B cell (primary cell): ENCODE measurements at regions not wholly inside any gene's neighbourhood (a gene's known extent, or its start where the extent isn't known, plus 50 kb on each side); places are given as distances from the start of the nearest gene placed in this dataset.

ENCODE experiments used
- ATAC-seq: fragments of 200-7000 bp; cut with Tn5 transposase; one replicate; pipeline ENCODE4 v1.10.0; 2021; ENCODE audit warnings: low read depth, mild to moderate bottlenecking, moderate number of reproducible peaks, moderate library complexity
- CTCF ChIA-PET: fragments of 350-600 bp; sonication (Branson Sonifier 250); formaldehyde crosslinking; loops from one replicate; lab custom pipeline; 2021; ENCODE audit warnings: antibody characterized with exemption, inconsistent platforms; lab: Charles Lee
- POLR2A ChIA-PET: fragments of 350-600 bp; sonication (Branson Sonifier 250); formaldehyde crosslinking; loops from one replicate; lab custom pipeline; 2021; ENCODE audit warnings: antibody characterized with exemption; lab: Charles Lee
- DNase-seq: peaks from one replicate; pipeline ENCODE4 v3.0.0; 2013
- H2AFZ ChIP-seq: 2 replicates; pipeline ENCODE4 v1.6.1; 2012; ENCODE audit warnings: mild to moderate bottlenecking, low read depth, low read length; ENCODE audit not compliant: insufficient read depth, poor library complexity, severe bottlenecking
- H3K27ac ChIP-seq, 2 donors: 1 replicate in 1 of 2; 2 replicates in 1 of 2; pipeline ENCODE4 v1.5.1; 2012 to 2013; ENCODE audit warnings: low read length in 2 of 2, mild to moderate bottlenecking in 2 of 2, moderate library complexity in 1 of 2
- H3K27me3 ChIP-seq, 4 experiments: fragments of 200-600 bp in 1 of 4; sonication (generic) in 1 of 4; replicated peaks in 1 of 4; 1 replicate in 2 of 4; 2 replicates in 2 of 4; pipeline versions ENCODE4 v1.6.1 to v1.7.0; 2013 to 2016; ENCODE audit warnings: low read length in 3 of 4, mild to moderate bottlenecking in 2 of 4, mixed read lengths in 1 of 4, moderate library complexity in 1 of 4; ENCODE audit not compliant: insufficient read depth in 4 of 4, control insufficient read depth in 3 of 4; ENCODE audit errors: control extremely low read depth in 1 of 4
- H3K36me3 ChIP-seq, 2 experiments: replicated peaks in 1 of 2; 1 replicate in 1 of 2; 2 replicates in 1 of 2; pipeline versions ENCODE4 v1.6.1 to v1.7.1; 2013; ENCODE audit warnings: low read length in 1 of 2; ENCODE audit not compliant: insufficient read depth in 2 of 2, control insufficient read depth in 1 of 2; ENCODE audit errors: control extremely low read depth in 1 of 2, extremely low read depth in 1 of 2
- H3K4me1 ChIP-seq, 2 donors: fragments of 200-600 bp in 1 of 2; sonication (generic) in 1 of 2; 1 replicate in 1 of 2; 2 replicates in 1 of 2; pipeline versions ENCODE4 v1.5.1 to v1.6.1; 2013 to 2017; ENCODE audit warnings: low read length in 2 of 2; ENCODE audit not compliant: control insufficient read depth in 2 of 2, insufficient read depth in 2 of 2
- H3K4me2 ChIP-seq: replicated peaks from 2 replicates; pipeline ENCODE3; 2012; ENCODE audit warnings: mild to moderate bottlenecking, low read depth, low read length; ENCODE audit not compliant: poor library complexity, severe bottlenecking
- H3K4me3 ChIP-seq, 5 experiments: fragments of 200-600 bp in 1 of 5; sonication (generic) in 1 of 5; 1 replicate in 3 of 5; 2 replicates in 2 of 5; pipeline versions ENCODE4 v1.5.1 to v1.7.0; 2011 to 2016; ENCODE audit warnings: low read length in 4 of 5, mild to moderate bottlenecking in 4 of 5, low read depth in 2 of 5, control low read depth in 1 of 5, moderate library complexity in 1 of 5; ENCODE audit not compliant: insufficient read depth in 1 of 5; ENCODE audit errors: control extremely low read depth in 1 of 5, extremely low read depth in 1 of 5
- H3K79me2 ChIP-seq: fragments of 200-600 bp; sonication (generic); one replicate; pipeline ENCODE4 v1.6.0; 2016; ENCODE audit warnings: low read length; ENCODE audit not compliant: control insufficient read depth, insufficient read depth
- H3K9ac ChIP-seq: fragments of 200-600 bp; sonication (generic); 2 replicates; pipeline ENCODE4 v1.6.1; 2017; ENCODE audit warnings: mild to moderate bottlenecking, low read length, moderate library complexity
- H3K9me3 ChIP-seq, 3 donors: one replicate each; pipeline versions ENCODE4 v1.6.1 to v1.7.1; 2013; ENCODE audit warnings: low read length in 2 of 3; ENCODE audit not compliant: control insufficient read depth in 2 of 3, insufficient read depth in 1 of 3; ENCODE audit errors: control extremely low read depth in 1 of 3
- H4K20me1 ChIP-seq: 2 replicates; pipeline ENCODE4 v1.6.0; 2012; ENCODE audit warnings: mild to moderate bottlenecking, low read length; ENCODE audit not compliant: insufficient read depth, control insufficient read depth, poor library complexity, severe bottlenecking
- H3K27ac Mint-ChIP-seq: one replicate; pipeline ENCODE4 v1.8.0; 2021; ENCODE audit warnings: mixed read lengths
- H3K27me3 Mint-ChIP-seq: one replicate; pipeline ENCODE4 v1.8.0; 2021; ENCODE audit warnings: mixed read lengths
- H3K4me1 Mint-ChIP-seq: one replicate; pipeline ENCODE4 v1.8.0; 2021; ENCODE audit warnings: mixed read lengths
- H3K4me3 Mint-ChIP-seq: one replicate; pipeline ENCODE4 v1.8.0; 2021; ENCODE audit warnings: mixed read lengths
- H3K9me3 Mint-ChIP-seq: one replicate; pipeline ENCODE4 v1.8.0; 2022; ENCODE audit warnings: mixed read lengths; ENCODE audit not compliant: insufficient read depth
- EZH2 ChIP-seq: IDR thresholded peaks from 2 replicates; pipeline ENCODE4 v1.6.1; 2012; ENCODE audit warnings: borderline replicate concordance, low read depth, mild to moderate bottlenecking, moderate library complexity, low read length; ENCODE audit not compliant: insufficient read depth, poor library complexity, severe bottlenecking
- WGBS: methylation state at CpG from one replicate; pipeline ENCODE4 v1.1.5; 2013; ENCODE audit warnings: missing lambda C conversion rate; ENCODE audit not compliant: insufficient coverage; 5-methylcytosine and 5-hydroxymethylcytosine counted together
- intact Hi-C: fragments of 100-400 bp; cut with micrococcal nuclease; formaldehyde crosslinking; loops from one replicate; pipeline ENCODE4 v1.10.0; 2022
- TF ChIP-seq, protein P1 (sequence below): fragments of 200-600 bp; IDR thresholded peaks from one replicate; pipeline ENCODE4 v1.8.0; 2022; ENCODE audit warnings: antibody characterized with exemption, mild to moderate bottlenecking

DNA sequence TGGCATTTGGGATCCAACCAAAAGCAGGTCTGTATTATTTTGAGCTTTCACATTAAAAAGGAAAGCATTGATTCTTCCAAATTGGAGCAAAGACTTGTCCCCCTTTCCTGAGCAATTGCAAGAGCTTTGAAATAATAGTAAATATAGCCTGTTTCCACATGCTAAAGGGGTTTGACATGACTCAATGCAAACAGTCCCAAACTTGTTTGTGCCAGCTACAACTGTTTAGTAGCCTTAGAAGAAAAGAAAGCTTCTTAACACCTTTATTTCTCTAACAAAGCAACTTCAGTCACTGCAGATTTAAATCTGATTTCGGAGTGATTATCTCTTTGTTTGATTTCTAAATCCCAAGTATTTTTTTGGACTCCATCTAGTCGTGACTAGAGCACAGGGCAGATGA, 180.2 kb downstream of the SEMA6D start:
- 60% methylated on average over 1 of the region's 2 CpGs for WGBS
- H3K27me3 ChIP-seq = no peaks in the 10 kb centered on the region
- no peak overlapping the region for H3K4me3 ChIP-seq
- Mint-ChIP-seq H3K4me3 (no peak overlapping the region), H3K27ac (no peak overlapping the region), H3K9me3 (peaks cover 6% of the 10 kb centered on the region), H3K27me3 (peaks cover 5% of the 10 kb centered on the region), H3K4me1 (no peaks in the 10 kb centered on the region)
- H2AFZ ChIP-seq = no peak overlapping the region
- POLR2A ChIA-PET = no interaction called here
- no peaks in the 10 kb centered on the region for H3K79me2 ChIP-seq
- no peak for TF ChIP-seq EZH2
- TF ChIP-seq, protein P1, sequence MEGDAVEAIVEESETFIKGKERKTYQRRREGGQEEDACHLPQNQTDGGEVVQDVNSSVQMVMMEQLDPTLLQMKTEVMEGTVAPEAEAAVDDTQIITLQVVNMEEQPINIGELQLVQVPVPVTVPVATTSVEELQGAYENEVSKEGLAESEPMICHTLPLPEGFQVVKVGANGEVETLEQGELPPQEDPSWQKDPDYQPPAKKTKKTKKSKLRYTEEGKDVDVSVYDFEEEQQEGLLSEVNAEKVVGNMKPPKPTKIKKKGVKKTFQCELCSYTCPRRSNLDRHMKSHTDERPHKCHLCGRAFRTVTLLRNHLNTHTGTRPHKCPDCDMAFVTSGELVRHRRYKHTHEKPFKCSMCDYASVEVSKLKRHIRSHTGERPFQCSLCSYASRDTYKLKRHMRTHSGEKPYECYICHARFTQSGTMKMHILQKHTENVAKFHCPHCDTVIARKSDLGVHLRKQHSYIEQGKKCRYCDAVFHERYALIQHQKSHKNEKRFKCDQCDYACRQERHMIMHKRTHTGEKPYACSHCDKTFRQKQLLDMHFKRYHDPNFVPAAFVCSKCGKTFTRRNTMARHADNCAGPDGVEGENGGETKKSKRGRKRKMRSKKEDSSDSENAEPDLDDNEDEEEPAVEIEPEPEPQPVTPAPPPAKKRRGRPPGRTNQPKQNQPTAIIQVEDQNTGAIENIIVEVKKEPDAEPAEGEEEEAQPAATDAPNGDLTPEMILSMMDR = no peak
- no peaks in the 10 kb centered on the region for H4K20me1 ChIP-seq
- CTCF ChIA-PET = no interaction called here
- no peak overlapping the region for H3K27ac ChIP-seq
- H3K4me2 ChIP-seq = no peak overlapping the region
- DNase-seq = no peak
- H3K9ac ChIP-seq = no peak overlapping the region
- H3K9me3 ChIP-seq = no peaks in the 10 kb centered on the region
- ATAC-seq = no peak
- intact Hi-C loops = no loop called here
- no peaks in the 10 kb centered on the region for H3K36me3 ChIP-seq
- H3K4me1 ChIP-seq = no peaks in the 10 kb centered on the region

DNA sequence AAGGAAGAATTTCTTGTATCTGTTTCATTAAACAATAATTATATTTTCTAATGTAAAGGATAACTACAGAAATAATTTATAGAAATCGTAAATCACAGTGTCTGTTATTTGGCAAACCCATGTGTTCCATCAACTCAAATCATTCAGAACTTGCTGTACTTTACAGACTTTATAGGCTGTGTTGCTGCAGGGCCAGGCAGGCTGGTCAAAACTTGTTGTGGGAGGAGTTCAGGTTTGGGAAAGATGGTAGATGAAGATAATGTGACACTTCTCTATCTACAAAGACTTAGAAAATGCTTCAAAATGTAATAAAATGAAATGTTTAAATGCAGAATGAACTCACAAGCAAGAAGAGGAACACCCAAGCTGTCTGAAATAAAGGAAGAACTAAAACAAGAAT, 183.4 kb downstream of the SEMA6D start:
- peaks cover 5% of the 10 kb centered on the region for H3K27me3 Mint-ChIP-seq
- intact Hi-C loops = no loop called here
- no peaks in the 10 kb centered on the region for H4K20me1 ChIP-seq
- H3K4me1 Mint-ChIP-seq = no peaks in the 10 kb centered on the region
- no peak for DNase-seq
- peaks cover 8% of the 10 kb centered on the region for H3K9me3 Mint-ChIP-seq
- H3K27ac Mint-ChIP-seq = no peak overlapping the region
- H3K27ac ChIP-seq = no peak overlapping the region
- no CpG with 5 or more reads among the region's 1 CpG for WGBS
- TF ChIP-seq, protein P1 = no peak
- no peak for TF ChIP-seq EZH2
- ChIA-PET POLR2A (no interaction called here), CTCF (no interaction called here)
- peaks cover 1 to 10% (median 8%) of the 10 kb centered on the region in 3 donors for H3K9me3 ChIP-seq
- no peak overlapping the region for H2AFZ ChIP-seq
- no peak overlapping the region for H3K4me3 ChIP-seq
- no peaks in the 10 kb centered on the region for H3K4me1 ChIP-seq
- no peak overlapping the region for H3K4me3 Mint-ChIP-seq
- no peaks in the 10 kb centered on the region for H3K27me3 ChIP-seq
- H3K9ac ChIP-seq = no peak overlapping the region
- H3K36me3 ChIP-seq = no peaks in the 10 kb centered on the region
- H3K4me2 ChIP-seq = no peak overlapping the region
- H3K79me2 ChIP-seq = no peaks in the 10 kb centered on the region
- ATAC-seq = no peak
